GM18868 (cell line): ENCODE measurements at regions not wholly inside any gene's neighbourhood (a gene's known extent, or its start where the extent isn't known, plus 50 kb on each side); places are given as distances from the start of the nearest gene placed in this dataset.

Source experiments
- ATAC-seq: cut with Tn5 transposase; IDR thresholded peaks from one replicate; pipeline ENCODE4 v1.9.1; 2021; ENCODE audit warnings: mild to moderate bottlenecking, moderate library complexity; ENCODE audit not compliant: unreplicated experiment

DNA sequence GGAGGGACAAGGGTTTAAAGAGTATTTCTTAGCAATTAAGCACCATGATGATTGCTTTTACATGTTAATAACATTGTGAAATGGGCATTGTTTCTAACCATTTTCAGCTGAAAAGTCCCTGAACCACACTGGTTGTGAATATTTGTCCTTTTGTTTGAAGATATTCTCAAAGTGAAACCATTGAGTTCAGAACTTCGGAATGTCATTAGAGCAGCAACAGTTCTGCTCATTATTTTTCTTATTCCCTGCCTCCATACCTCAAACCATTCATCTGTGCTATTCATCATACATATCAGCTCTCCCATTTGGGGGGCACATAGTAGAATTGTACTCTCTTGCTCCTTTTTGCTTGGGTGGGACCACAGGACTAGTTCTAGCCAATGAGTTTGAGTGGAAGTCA, 553.0 kb upstream of the ZNF462 start:
- ATAC-seq = no peak

DNA sequence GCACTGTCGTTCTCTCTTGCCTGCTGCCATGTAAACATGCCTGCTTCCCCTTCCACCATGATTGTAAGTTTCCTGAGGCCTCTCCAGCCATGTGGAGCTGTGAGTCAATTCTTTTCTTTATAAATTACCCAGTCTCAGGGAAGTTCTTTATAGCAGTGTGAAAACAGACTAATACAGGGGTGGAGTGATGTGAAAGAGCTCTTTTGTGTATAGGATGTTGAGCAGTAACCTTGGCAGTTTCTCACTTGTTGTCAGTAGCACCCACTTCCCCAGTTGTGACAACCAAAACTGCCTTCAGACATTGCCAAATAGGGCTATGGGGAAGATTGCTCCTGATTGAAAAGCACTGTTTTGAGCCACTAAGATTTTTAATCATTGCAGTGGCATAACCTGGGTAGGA, 552.2 kb upstream of the ZNF462 start:
- ATAC-seq = peak; percentile 73

DNA sequence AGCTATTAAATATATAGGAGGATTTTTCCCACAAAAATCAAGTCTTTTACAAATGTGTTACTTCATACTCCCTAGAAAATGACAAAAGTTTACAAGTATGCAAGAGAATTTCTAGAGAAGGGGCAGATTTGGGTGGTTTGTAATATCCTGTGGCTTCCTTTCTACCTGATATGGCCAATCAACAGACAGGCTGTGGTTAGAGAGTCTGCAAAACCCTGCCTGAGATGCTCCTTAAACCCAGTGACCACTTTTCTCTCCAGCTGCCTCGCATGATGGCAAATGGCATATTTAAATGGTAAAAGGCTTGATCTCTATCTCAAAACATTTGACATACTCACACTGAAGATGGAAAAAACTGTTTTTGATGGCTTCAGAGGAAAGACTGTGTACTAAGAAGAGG, 550.1 kb upstream of the ZNF462 start:
- no peak for ATAC-seq

DNA sequence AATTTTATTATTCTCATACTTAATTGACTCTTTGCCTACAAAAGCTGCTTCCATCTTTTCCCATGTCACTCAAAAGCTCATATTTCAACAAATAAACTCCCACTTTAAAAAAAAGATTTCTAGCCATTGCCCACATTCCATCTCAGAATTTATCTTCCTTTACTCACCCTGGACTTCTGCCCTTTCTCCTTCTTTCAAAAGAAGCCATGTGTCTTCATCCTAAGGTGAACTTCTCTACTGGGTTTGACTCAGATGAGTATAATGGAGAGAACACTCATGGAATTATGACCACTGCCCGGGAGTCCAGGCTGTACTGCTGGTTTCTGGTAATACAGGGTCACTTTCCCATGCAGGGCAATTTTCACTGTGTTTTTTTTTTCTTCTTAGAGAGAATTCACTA, 548.5 kb upstream of the ZNF462 start:
- ATAC-seq = no peak

DNA sequence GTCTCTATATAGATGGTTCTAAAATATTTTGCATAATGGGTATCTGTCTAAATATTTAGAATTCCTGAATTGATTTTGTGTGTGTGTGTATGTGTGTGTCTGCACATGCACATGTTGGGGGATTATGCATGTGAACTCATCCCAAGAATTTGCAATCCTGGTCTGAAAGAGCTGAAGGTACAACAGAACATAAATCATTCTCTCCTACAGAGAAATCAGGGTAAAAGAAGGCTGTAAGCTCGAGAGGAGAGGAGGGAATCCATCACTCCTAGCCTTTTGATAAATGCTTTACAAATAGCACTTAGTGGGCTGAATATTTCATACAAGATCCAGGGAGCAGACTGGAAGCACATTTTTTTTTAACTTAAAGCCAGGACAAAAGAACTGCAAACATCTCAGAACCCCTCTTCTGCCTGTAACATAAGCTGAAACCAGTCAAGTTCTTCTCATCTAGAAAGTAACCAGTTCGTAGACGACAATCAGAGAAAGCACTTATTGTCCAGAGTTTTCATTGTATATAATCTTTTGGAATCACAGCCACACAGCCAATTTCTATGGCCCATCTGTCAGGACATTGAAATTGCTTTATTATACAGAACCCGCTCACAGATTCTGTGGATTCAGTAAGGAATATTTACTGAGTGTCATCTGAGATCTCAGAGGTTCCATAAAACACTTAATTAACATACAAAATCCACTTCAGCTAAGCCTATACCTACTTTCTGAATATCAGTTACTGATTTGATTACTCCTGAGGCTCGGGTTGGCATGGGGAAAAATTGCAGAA, 541.4 kb upstream of the ZNF462 start:
- no peak for ATAC-seq

DNA sequence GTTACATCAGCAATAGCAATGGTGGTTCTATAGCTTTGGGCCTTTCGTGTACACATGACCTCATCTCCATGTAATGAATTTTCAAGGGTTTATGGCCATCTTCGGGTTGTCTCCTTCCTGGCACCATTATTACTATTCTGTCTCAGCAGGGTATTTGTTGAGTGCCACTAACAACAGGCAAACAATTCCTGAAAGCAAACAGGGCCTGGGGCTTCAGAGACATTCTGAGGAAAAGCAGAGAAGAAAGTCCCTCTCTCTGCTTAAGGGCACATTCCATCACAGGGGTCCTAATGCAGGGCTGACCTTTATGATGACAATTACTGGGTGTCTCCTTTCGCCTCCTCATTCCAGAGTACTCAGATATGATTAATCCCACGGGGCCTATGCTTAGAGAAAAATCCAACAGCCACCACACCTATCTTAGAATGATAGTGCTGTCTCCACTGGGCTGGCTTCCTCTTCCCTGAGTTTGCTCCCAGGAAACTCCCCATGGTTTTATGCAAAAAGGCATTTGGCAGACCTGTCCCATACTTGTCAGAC, 540.2 kb upstream of the ZNF462 start:
- no peak for ATAC-seq

DNA sequence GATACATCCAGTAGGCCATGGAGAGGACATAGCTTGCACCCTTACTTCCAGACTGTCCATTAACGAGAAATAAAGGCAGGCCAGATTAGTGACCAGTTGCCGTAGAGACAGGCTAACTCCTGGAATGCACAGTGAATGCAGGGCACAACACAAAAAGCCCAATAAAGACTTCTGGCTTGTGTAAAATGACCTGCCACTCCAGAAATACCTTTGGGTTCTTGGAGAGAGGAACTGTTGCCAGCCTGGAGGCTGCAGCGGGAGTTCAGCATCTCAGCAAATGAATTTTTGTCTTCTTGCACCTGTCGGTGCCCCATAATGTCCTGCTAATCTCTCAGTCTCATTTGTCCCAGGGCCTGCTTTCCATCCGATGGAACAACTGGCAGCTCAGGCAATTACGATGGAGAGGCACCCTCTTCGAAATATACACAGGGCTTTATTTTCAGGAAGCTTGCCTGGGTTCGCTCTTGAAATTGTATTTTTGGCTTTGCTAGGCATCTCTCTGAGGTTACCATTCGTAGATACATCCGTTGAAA, 538.8 kb upstream of the ZNF462 start:
- no peak for ATAC-seq

DNA sequence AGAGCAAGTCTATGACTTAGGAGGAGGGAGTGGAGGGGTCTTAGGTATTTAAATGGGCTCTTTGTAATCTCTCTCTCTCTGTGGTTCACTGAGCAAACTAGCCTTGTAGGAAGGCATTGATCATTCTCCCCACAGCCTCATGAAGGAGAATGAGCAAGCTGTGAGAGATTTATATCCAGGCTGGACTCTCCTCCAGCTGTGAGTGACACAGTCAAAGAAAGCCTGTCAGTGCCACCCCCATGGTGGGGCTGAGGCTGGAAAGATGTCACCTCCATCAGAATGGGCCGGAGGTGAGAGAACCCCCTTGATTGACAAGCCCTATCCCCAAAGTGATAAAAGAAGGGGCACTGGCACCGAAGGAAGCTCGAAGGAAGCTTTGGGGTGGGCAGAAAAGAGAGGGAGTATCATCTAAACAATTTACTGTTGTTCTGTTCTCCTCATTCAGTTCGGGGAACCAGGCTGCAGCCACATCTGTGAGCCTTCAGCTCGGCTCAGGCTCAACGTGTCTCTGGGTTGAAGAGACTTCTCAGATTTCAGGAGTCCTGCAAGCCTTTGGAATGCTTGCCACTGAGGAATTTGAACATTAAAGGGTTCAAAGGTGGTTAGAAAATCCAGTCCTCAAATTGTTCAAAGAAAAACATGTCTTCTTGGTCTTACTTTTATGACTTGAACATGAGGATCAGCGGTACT, 538.2 kb upstream of the ZNF462 start:
- ATAC-seq = no peak

DNA sequence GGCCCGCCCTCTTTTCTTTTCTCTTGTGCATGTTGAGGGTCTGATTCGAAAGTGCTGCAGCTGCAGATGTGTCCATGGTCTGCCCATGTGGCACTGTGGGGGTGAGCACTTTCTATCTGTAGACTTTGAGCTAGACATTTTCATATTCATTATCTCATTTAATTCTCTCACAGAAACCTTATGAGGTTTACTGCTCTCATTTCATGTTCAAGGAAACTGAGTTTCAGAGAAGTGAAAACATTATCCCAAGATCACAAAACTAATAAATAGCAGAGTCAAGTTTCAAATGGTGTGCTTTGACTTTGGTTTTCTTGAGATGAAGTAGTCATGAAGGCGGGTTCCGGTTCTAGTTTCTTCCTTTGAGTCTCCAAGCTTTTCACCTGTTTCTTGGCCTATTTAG, 536.5 kb upstream of the ZNF462 start:
- ATAC-seq = no peak

DNA sequence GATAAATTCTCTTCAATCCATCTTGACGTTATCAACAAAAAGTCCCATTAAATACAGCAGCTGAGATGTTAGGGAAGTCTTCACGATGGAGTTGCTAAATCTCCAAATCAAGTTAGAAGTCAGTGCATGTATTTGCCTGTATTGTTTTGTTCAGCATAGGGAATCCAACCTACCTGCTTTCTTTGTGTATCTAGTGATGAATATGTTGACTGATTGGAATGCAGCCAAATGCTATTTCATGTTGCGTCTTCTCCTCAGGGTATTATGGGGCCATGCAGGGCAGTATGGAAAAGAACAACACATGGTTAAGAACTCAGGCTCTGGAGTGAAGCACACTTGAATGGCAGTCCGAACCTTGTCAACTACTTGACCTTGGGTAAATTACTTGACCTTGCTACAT, 529.5 kb upstream of the ZNF462 start:
- no peak for ATAC-seq

DNA sequence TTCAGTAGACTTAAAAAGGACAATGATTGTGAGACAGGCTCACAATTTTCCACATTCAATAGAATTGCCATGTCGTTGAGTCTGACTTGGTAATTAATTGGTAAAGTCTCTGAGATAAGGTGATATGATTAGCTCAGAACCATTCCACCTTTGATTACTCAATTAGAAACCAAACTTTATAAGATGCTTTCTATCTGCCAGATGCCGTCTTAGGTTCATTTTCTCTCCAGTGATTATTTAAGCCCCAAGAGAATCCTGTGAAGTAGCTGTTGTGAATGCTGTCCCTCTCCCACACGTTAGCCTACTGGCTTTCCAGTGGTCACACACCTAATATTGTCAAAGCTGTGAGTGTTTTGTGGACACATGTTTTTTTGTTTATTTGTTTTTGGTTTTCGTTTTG, 528.9 kb upstream of the ZNF462 start:
- ATAC-seq = no peak

DNA sequence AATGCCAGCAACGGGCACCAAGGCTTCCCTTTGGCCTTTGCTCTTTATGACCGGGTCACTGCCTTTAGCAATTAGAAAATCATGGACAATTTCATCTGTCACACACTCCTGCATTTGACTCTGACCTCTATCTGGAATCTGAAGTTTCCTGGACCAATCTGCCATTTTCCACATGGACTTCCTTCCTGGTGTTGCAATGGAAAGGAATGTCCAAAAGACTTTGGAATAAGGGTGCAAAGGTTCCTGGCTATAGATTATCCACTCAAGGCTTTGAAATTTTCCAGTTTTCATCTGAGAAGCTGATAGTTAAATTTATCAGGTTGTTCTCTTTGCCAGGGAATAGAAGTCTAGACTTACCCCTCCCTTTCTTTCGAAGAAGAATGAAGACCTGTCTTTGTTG, 523.1 kb upstream of the ZNF462 start:
- ATAC-seq = no peak

DNA sequence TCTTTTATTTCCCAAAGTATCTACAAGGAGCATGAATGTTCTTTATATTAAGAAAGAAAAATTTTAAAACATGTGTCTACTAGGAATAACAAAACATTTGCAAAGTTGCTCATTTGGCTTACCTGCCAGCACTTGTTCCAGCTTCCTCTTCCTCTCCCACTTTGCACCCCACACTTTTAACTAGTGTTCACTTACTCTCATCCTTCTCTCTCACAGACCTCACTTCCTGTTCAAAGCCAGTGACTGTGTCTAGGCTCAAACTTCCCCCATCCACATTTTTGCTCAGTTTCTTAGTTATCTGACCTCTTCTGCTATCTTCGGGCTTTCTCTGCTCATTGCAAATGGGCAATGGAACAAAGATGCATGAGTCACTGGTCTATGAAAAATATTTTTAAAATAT, 512.2 kb upstream of the ZNF462 start:
- no peak for ATAC-seq

DNA sequence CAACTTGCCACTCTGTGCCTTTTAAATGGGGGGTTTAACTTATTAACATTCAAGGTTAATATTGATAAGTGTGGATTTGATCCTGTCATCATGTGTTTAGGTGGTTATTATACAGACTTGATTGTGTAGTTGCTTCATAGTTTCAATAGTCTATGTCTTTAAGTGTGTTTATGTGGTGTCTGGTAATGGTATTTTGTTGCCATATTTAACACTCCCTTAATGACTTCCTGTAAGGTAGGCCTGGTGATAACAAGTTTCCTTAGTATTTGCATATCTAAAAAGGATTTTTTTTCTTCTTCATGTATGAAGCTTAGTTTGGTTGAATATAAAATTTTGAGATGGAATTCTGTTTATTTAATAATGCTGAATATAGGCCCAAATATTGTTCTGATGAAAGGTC, 506.0 kb upstream of the ZNF462 start:
- no peak for ATAC-seq

DNA sequence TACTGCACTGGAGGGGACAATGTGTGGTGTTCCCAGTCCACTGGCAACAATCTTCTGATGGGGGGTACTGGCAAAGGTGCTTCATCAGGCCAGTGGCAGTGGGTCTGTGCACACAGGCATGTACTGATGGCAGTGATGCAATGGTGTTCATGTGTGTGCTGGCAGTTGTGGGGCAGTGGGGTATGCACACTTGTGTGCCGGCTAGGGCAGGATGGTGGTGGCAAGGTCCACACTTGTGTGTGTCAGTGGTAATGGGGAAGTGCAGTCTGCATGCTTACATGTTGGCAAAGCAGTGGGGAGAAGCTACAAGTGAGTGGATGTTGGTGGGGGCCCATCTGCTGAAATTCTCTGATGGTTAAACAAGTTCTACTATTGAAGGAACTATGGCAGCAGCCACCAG, 504.6 kb upstream of the ZNF462 start:
- no peak for ATAC-seq

DNA sequence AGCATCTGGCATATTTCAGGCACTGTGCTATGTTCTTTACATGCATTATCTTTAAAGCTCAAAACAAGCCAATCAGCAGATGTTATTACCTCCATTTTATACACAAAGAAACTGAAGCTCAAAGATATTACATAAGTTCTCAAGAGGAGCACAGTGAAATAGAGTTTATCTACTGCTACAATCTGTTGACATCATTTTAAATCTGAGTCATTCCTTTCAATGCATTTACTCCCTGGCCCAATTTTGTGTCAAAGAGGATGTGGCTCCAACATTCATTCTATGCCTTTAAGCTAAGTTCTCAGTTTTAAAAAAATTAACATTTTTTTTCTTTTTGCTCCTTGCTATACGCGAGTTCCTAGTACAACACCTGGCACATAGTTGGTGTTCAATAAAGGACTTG, 486.3 kb upstream of the ZNF462 start:
- ATAC-seq = no peak

DNA sequence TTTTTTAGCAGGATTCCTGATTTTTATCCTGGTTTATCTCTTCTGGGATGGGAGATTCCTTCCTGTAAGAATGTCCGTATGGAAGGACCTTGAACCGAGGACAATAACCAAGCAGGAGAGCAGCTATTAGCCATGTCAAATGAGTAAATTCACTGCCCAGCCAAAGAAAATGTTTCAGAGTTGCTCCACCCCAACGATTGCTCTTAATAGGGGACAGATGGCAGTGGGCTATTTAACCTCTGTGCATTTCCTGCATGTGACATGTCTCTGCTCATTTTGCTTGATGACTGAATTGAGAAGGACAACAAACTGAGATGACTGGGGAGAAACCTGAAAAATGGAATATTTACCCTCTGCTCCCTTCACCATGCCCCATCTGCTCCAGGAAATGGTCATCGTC, 479.9 kb upstream of the ZNF462 start:
- no peak for ATAC-seq

DNA sequence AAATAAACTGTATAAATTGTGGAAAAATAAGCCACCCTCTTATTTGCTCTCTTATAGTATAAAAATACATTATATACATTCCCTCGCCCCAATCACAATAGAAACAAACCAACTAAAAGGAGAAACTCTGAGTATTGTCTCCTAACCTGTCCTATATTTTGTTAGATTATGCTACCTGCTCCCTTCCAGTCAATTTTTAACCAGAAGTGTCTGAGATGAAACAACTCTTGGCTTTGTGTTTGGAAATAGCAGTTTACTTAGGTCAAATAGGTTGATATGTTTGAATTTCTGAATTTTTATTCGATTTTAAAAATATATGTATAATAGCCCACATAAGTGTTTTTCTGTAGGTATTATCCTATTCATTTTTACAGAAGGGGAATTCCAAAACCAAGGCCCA, 475.0 kb upstream of the ZNF462 start:
- no peak for ATAC-seq

DNA sequence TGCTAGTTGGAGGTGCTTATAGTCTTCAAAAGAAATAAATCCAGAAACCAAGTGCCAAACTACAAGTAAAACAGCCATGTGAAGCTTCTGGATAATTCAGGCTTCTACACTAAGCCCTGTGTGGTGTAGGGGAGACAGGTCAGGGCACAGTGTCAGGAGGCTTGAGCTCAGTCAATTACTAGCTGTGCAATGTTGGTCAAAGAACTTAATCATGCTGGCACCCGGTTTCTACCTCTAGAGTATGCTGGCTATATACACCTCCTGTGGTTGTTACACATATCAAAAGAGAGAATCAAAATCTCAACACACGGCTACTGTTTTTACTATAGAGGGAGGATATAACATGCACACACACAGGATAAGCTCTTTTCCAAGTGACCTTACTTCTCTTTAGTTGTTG, 469.7 kb upstream of the ZNF462 start:
- no peak for ATAC-seq

DNA sequence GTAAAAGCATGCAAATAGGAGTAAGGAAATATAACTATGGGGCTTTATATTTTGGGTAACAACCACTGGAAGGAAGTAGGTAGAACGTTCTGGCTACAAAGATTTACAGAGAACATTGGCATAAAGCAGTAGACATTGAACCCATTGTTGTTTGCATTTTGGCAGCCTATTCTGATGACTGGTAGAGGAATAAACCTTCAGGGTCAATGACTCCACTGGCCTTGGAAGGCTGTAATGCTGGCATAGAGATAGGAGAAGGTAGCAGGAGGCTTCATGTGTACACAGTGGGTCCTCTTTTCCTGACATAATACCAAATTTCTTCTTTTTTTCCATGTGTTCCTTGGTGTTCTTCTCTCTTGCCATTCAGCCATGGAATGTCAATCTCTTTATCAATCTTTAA, 462.8 kb upstream of the ZNF462 start:
- ATAC-seq = no peak

DNA sequence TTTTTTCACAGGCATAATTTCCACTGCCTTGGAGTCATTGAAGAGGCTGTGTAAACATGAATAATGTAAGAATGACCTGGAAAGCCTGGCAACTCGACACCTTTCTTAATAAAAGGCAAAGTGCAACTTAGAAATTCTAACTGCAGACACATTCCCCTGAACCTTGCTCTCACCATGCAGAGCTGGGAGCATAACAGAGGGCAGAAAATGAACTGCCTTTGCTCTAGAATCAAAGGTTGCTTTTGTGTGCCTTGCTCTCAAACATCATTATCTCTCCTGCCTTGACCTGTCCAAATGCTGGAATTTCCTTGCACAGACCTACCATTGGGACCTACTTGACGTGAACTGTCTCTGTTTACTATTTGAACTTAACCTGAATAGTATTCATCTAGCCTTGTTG, 462.0 kb upstream of the ZNF462 start:
- no peak for ATAC-seq

DNA sequence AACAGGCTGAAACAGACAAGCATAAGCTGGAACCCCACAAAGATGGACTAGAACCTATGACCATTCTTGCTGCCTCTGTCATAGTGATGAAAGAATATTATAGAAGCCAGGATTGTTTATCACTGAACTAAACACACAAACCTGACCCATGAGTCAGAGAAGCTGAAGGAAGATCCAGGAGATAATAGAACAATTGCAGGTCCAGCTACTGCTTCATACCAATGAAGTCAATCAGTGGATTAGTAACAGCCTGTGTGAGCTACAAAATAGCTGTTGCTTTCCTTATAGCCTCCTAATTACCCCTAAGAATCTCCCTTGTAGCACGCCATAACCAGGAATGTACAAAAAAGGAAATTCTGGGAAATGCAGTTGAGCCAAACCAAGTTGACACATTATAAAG, 459.9 kb upstream of the ZNF462 start:
- ATAC-seq = no peak
